PC-3 (cell line): ENCODE measurements at regions not wholly inside any gene's neighbourhood (a gene's known extent, or its start where the extent isn't known, plus 50 kb on each side); places are given as distances from the start of the nearest gene placed in this dataset.
"Not testable (repeated sequence)": the region's sequence is repeated elsewhere in the genome, so short reads cannot be mapped to it uniquely, and the experiment has no call there.

Experiments
- ATAC-seq: fragments of 200-7000 bp; cut with Tn5 transposase; 2 replicates; pipeline ENCODE4 v1.9.1; 2020; ENCODE audit warnings: mild to moderate bottlenecking, moderate library complexity
- BruUV-seq: library from RNA; stranded (reverse); fragments of 400-500 nt; replicated peaks from 2 replicates; lab custom pipeline; 2021; lab: Mats Ljungman, UMichigan
- CTCF ChIA-PET: fragments of 300-600 bp; sonication (Branson Sonifier 250); formaldehyde crosslinking; loops from one replicate; lab custom pipeline; 2022; ENCODE audit warnings: antibody characterized with exemption; lab: Charles Lee
- POLR2A ChIA-PET: fragments of 300-600 bp; sonication (Branson Sonifier 250); formaldehyde crosslinking; loops from one replicate; lab custom pipeline; 2022; ENCODE audit warnings: antibody characterized with exemption; ENCODE audit not compliant: unreplicated experiment; lab: Charles Lee
- DNase-seq: peaks from one replicate; pipeline ENCODE4 v3.0.0-alpha.2; 2015
- H2AFZ ChIP-seq: fragments of 300-600 bp; sonication (generic); 2 replicates; pipeline ENCODE4 v1.6.0; 2016; ENCODE audit warnings: antibody characterized with exemption, low read length
- H3F3A ChIP-seq: fragments of 300-600 bp; sonication (generic); one replicate; pipeline ENCODE4 v1.6.0; 2017; ENCODE audit warnings: antibody characterized with exemption, low read length, control low read depth, mild to moderate bottlenecking; ENCODE audit not compliant: unreplicated experiment
- H3K27ac ChIP-seq: fragments of 300-600 bp; sonication (generic); 2 replicates; pipeline ENCODE4 v1.5.1; 2016; ENCODE audit warnings: mild to moderate bottlenecking, low read length
- H3K27me3 ChIP-seq: fragments of 300-600 bp; sonication (generic); 2 replicates; pipeline ENCODE4 v1.6.1; 2016; ENCODE audit warnings: low read length, mixed read lengths
- H3K36me3 ChIP-seq: fragments of 300-600 bp; sonication (generic); 2 replicates; pipeline ENCODE4 v1.6.1; 2016; ENCODE audit warnings: low read depth, mixed run types, low read length, mixed read lengths
- H3K4me1 ChIP-seq: fragments of 300-600 bp; sonication (generic); 2 replicates; pipeline ENCODE4 v1.5.1; 2016; ENCODE audit warnings: low read length; ENCODE audit not compliant: insufficient read depth
- H3K4me2 ChIP-seq: fragments of 300-600 bp; sonication (generic); 2 replicates; pipeline ENCODE4 v1.6.0; 2016; ENCODE audit warnings: low read length
- H3K4me3 ChIP-seq: fragments of 300-600 bp; sonication (generic); 2 replicates; pipeline ENCODE4 v1.5.1; 2016; ENCODE audit warnings: mild to moderate bottlenecking, low read length, mixed read lengths
- H3K79me2 ChIP-seq: fragments of 300-600 bp; sonication (generic); 2 replicates; pipeline ENCODE4 v1.6.1; 2017; ENCODE audit warnings: low read length, mixed read lengths
- H3K9ac ChIP-seq: fragments of 300-600 bp; sonication (generic); 2 replicates; pipeline ENCODE4 v1.6.0; 2016; ENCODE audit warnings: mild to moderate bottlenecking, low read length
- H3K9me2 ChIP-seq: fragments of 300-600 bp; sonication (generic); replicated peaks from 2 replicates; pipeline ENCODE4 v1.6.1; 2016; ENCODE audit warnings: mixed run types, low read length, mixed read lengths
- H3K9me3 ChIP-seq: fragments of 300-600 bp; sonication (generic); 2 replicates; pipeline ENCODE4 v1.6.1; 2016; ENCODE audit warnings: low read length, mixed read lengths
- H4K20me1 ChIP-seq: fragments of 300-600 bp; sonication (generic); 2 replicates; pipeline ENCODE4 v1.6.1; 2016; ENCODE audit warnings: low read length, mixed read lengths
- EZH2 ChIP-seq: fragments of 300-600 bp; sonication (generic); IDR thresholded peaks from one replicate; pipeline ENCODE4 v1.6.1; 2017; ENCODE audit warnings: antibody characterized with exemption, mild to moderate bottlenecking, low read length; ENCODE audit not compliant: unreplicated experiment
- EZH2phosphoT487 ChIP-seq: fragments of 300-600 bp; sonication (generic); IDR thresholded peaks from 2 replicates; pipeline ENCODE4 v1.6.1; 2018; ENCODE audit warnings: mild to moderate bottlenecking, antibody characterized with exemption, low read length, borderline replicate concordance
- intact Hi-C: fragments of 100-400 bp; cut with micrococcal nuclease; formaldehyde crosslinking; loops from 2 replicates; pipeline ENCODE4 v1.9.0; 2023
- TF ChIP-seq, protein P1 (sequence below): fragments of 300-600 bp; sonication (generic); conservative IDR thresholded peaks from 2 replicates; pipeline ENCODE4 v1.5.1; 2017; ENCODE audit warnings: antibody characterized with exemption, low read depth, mild to moderate bottlenecking, low read length

- H3K4me1 ChIP-seq = no peaks in the 10 kb centered on the region
- DNase-seq (peak; percentile 16), ATAC-seq (no peak)
- H3K9me3 ChIP-seq = no peaks in the 10 kb centered on the region
- no peak overlapping the region for H3K9ac ChIP-seq
- BruUV-seq = no TSS peak
- no peaks in the 10 kb centered on the region for H4K20me1 ChIP-seq
- no peak overlapping the region for H2AFZ ChIP-seq
- H3K27me3 ChIP-seq = no peaks in the 10 kb centered on the region
- H3K4me3 ChIP-seq = no peak overlapping the region
- ChIA-PET CTCF (no interaction called here), POLR2A (no interaction called here)
- no peaks in the 10 kb centered on the region for H3F3A ChIP-seq
- H3K4me2 ChIP-seq = no peak overlapping the region
- TF ChIP-seq EZH2phosphoT487 (no peak), EZH2 (no peak)
- TF ChIP-seq, protein P1, sequence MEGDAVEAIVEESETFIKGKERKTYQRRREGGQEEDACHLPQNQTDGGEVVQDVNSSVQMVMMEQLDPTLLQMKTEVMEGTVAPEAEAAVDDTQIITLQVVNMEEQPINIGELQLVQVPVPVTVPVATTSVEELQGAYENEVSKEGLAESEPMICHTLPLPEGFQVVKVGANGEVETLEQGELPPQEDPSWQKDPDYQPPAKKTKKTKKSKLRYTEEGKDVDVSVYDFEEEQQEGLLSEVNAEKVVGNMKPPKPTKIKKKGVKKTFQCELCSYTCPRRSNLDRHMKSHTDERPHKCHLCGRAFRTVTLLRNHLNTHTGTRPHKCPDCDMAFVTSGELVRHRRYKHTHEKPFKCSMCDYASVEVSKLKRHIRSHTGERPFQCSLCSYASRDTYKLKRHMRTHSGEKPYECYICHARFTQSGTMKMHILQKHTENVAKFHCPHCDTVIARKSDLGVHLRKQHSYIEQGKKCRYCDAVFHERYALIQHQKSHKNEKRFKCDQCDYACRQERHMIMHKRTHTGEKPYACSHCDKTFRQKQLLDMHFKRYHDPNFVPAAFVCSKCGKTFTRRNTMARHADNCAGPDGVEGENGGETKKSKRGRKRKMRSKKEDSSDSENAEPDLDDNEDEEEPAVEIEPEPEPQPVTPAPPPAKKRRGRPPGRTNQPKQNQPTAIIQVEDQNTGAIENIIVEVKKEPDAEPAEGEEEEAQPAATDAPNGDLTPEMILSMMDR = no peak
- no peak overlapping the region for H3K27ac ChIP-seq
- H3K9me2 ChIP-seq = no peaks in the 10 kb centered on the region
- no peaks in the 10 kb centered on the region for H3K36me3 ChIP-seq
- H3K79me2 ChIP-seq = no peaks in the 10 kb centered on the region
- intact Hi-C loops = no loop called here
Measured at GRCh38 chr3:75272691-75273090, 391.4 kb upstream of the FRG2C start.

GRCh38 chr3:75285531-75286148, 378.5 kb upstream of the FRG2C start:
- POLR2A ChIA-PET, CTCF ChIA-PET, H2AFZ ChIP-seq, H3K4me1 ChIP-seq, H3K27ac ChIP-seq, H3K36me3 ChIP-seq, H3K4me2 ChIP-seq, BruUV-seq, H3K9ac ChIP-seq, intact Hi-C loops, H4K20me1 ChIP-seq, H3F3A ChIP-seq, H3K4me3 ChIP-seq, H3K79me2 ChIP-seq, H3K9me2 ChIP-seq, H3K9me3 ChIP-seq, H3K27me3 ChIP-seq: not testable (repeated sequence)
- ATAC-seq (peak; percentile 50), DNase-seq (peak; percentile 50)

DNA sequence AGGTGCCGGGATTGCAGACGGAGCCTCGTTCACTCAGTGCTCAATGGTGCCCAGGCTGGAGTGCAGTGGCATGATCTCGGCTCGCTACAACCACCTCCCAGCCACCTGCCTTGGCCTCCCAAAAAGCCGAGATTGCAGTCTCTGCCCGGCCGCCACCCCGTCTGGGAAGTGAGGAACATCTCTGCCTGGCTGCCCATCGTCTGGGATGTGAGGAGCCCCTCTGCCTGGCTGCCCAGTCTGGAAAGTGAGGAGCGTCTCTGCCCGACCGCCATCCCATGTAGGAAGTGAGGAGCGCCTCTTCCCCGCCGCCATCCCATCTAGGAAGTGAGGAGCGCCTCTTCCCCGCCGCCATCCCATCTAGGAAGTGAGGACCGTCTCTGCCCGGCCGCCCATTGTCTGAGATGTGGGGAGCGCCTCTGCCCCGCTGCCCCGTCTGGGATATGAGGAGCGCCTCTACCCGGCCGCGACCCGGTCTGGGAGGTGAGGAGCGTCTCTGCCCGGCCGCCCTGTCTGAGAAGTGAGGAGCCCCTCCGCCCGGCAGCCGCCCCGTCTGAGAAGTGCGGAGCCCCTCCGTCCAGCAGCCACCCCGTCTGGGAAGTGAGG, 375.1 kb upstream of the FRG2C start:
- ATAC-seq, intact Hi-C loops, H3K4me3 ChIP-seq, H3K9ac ChIP-seq, H3K79me2 ChIP-seq, H4K20me1 ChIP-seq, CTCF ChIA-PET, BruUV-seq, POLR2A ChIA-PET, H2AFZ ChIP-seq, H3K27me3 ChIP-seq, H3K4me2 ChIP-seq, H3K4me1 ChIP-seq, H3K36me3 ChIP-seq, H3K9me3 ChIP-seq, H3K9me2 ChIP-seq, DNase-seq, H3F3A ChIP-seq, H3K27ac ChIP-seq: not testable (repeated sequence)
